GM19035 (cell line): ENCODE measurements at regions not wholly inside any gene's neighbourhood (a gene's known extent, or its start where the extent isn't known, plus 50 kb on each side); places are given as distances from the start of the nearest gene placed in this dataset.

Source experiments
- ATAC-seq: cut with Tn5 transposase; IDR thresholded peaks from one replicate; pipeline ENCODE4 v1.9.1; 2021; ENCODE audit not compliant: unreplicated experiment

- ATAC-seq, result no peak
Observed at GRCh38 chr6:2542101-2542857, 208.4 kb downstream of the MYLK4 start.

- ATAC-seq, result no peak
Observed at GRCh38 chr6:2536451-2536850, 214.3 kb downstream of the MYLK4 start.

- ATAC-seq, result no peak
Observed at GRCh38 chr6:2535506-2535905, 215.2 kb downstream of the MYLK4 start.

GRCh38 chr6:2534406-2535042 is 216.2 kb downstream of the MYLK4 start:
- no peak for ATAC-seq

- no peak for ATAC-seq
Observed at GRCh38 chr6:2531426-2532215, 219.1 kb downstream of the MYLK4 start.

GRCh38 chr6:2529211-2529719 is 221.5 kb downstream of the MYLK4 start:
- ATAC-seq, result no peak

- ATAC-seq, result no peak
Observed at GRCh38 chr6:2528156-2528555, 222.6 kb downstream of the MYLK4 start.

GRCh38 chr6:2526766-2527165 is 224.0 kb downstream of the MYLK4 start:
- no peak for ATAC-seq

GRCh38 chr6:2524090-2524489 is 226.6 kb downstream of the MYLK4 start:
- ATAC-seq, result no peak

GRCh38 chr6:2523061-2523460 is 227.7 kb downstream of the MYLK4 start:
- ATAC-seq, result no peak

- ATAC-seq, result no peak
Observed at GRCh38 chr6:2522521-2522920, 228.2 kb downstream of the MYLK4 start.

GRCh38 chr6:2517855-2518473 is 232.8 kb downstream of the MYLK4 start:
- ATAC-seq, result no peak

- no peak for ATAC-seq
Observed at GRCh38 chr6:2517401-2517800, 233.3 kb downstream of the MYLK4 start.

GRCh38 chr6:2516059-2516458 is 234.7 kb downstream of the MYLK4 start:
- no peak for ATAC-seq

- ATAC-seq, result no peak
Observed at GRCh38 chr6:2514965-2515543, 235.7 kb downstream of the MYLK4 start.

GRCh38 chr6:2512802-2513201 is 237.9 kb downstream of the MYLK4 start:
- ATAC-seq, result no peak

- no peak for ATAC-seq
Observed at GRCh38 chr6:2510316-2510715, 240.4 kb downstream of the MYLK4 start.

GRCh38 chr6:2509711-2510110 is 241.0 kb downstream of the MYLK4 start:
- ATAC-seq, result no peak

GRCh38 chr6:2508071-2508470 is 242.7 kb downstream of the MYLK4 start:
- no peak for ATAC-seq

GRCh38 chr6:2507521-2508037 is 243.1 kb downstream of the MYLK4 start:
- ATAC-seq, result no peak

- ATAC-seq, result no peak
Observed at GRCh38 chr6:2507016-2507415, 243.7 kb downstream of the MYLK4 start.
